ENCODE measurements at regions not wholly inside any gene's neighbourhood (a gene's known extent, or its start where the extent isn't known, plus 50 kb on each side); places are given as distances from the start of the nearest gene placed in this dataset.
"Not testable (repeated sequence)": the region's sequence is repeated elsewhere in the genome, so short reads cannot be mapped to it uniquely, and the experiment has no call there.

DNA sequence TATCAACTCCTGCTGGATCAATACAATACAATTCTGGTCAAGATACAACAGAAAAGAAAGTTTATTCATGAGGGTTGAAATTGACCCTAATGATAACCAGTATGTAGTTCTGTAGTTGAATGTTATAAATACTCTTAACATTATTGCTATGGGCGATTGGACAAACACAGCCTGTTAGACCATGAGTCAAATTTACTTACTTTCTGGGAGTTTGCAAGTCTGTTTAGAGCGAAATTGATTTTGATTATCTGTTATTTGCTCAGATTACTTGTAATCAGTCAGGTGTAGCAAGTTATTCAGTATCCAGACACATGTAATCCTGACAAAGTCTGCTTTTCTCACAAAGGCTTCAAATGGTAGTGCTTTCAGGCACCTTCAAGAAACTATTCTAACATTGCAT, 216.6 kb upstream of the B3GALT2 start:
- DNase-seq = no peak

- no peak for DNase-seq
Measured at GRCh38 chr1:193402037-193402436, 215.6 kb upstream of the B3GALT2 start.

GRCh38 chr1:193394336-193394735, 207.9 kb upstream of the B3GALT2 start:
- DNase-seq = no peak

DNA sequence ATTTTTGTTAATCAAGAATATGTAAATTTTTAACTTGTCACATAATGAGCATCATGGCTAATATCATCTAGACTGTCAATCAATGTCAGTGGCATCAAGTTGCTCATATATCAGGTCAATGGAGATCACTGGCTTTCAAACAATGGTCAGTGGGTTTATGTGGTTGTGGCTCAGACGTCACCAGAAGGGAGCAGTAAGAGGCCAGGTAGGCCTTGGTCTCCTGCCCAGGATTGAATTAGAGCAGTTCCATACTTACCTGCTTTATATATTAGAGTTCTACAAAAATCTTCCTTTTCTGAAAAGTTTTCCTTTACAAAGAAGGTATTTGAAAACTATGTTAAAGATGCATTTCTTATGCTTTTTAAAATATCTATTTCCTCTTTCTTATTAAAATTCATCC, 206.3 kb upstream of the B3GALT2 start:
- DNase-seq = no peak

DNA sequence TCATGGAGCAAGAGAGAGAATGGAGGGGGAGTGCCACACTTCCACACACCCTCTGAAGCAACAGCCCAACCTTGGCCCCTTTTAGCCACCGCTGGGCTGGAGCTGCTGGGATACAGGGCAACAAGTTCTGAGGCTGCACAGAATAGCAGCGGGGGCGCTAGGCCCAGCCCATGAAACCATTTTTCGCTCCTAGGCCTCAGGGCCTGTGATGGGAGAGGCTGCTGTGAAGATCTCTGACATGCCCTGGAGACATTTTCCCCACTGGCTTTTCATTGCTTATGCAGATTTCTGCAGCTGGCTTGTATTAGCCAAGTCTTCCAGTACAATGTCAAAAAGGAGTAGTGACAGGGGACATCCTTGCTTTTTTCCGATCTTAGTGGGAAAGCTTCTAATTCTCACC, 202.3 kb upstream of the B3GALT2 start:
- DNase-seq = no peak

DNA sequence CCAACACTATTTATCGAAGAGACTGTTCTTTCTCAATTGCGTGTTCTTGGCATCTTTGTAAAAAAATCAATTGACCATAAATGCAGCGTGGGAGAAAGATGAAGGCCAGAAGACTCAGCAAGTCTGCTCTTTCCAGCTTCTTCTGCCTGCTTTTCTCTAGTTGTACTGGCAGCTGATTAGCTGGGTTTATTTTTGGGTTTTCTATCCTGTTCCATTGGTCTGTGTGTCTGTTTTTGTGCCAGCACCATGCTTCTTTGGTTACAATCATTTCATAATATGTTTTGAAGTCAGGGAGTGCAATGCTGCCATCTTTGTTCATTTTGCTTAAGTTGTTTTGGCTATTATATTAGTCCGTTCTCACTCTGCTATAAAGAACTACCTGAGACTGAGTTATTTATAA, 201.8 kb upstream of the B3GALT2 start:
- no peak for DNase-seq

DNA sequence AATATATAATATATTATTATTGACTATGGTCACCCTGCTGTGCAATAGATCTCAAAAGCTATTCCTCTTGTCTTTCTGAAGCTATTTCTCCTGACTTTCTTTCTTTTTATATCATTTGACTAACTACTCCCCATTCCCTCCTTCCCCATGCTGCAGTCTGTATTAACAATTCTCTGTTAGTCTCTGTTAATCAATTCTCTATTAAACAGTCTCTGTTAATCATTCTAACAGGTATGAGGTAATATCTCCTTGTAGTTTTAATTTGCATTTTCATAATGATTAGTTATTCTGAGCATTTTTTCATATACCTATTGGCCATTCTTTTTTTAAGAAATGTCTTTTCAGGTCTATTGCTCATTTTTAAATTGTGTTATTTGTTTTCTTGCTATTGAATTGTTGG, 201.0 kb upstream of the B3GALT2 start:
- DNase-seq = no peak

DNA sequence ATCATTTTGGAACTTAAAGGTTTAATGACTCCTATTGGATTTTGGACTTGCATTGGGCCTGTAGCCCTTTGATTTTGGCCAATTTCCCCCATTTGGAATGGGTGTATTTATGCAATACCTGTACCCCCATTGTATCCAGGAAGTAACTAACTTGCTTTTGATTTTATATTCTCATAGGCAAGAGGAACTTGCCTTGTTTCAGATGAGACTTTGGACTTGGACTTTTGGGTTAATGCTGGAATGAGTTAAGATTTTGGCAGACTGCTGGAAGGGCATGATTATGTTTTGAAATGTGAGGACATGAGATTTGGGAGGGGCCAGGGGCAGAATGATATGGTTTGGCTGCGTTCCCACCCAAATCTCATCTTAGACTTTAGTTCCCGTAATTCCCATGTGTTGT, 192.0 kb upstream of the B3GALT2 start:
- not testable (repeated sequence) for DNase-seq

GRCh38 chr1:193377472-193377871, 191.1 kb upstream of the B3GALT2 start:
- DNase-seq = no peak

- no peak for DNase-seq
Measured at GRCh38 chr1:193372553-193372952, 186.1 kb upstream of the B3GALT2 start.

- no peak for DNase-seq
Measured at GRCh38 chr1:193368302-193368701, 181.9 kb upstream of the B3GALT2 start.

DNA sequence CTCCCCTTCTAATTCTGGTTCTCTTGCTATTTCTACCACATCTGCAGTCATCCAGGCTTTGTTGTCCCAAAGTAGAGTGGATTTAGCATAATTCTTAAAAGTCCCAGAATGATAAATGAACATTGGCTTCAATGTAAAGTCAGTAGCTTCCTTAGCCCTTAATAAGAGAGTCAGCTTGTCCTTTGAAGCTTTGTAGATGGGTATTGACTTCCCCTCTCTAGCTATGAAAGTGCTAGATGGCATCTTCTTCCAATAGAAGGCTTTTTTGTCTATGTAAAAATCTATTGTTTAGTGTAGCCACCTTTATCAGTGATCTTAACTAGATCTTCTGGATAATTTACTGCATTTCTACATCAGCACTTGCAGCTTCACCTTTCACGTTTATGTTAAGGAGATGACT, 181.4 kb upstream of the B3GALT2 start:
- DNase-seq = no peak

GRCh38 chr1:193366764-193367507, 180.5 kb upstream of the B3GALT2 start:
- DNase-seq = no peak

DNA sequence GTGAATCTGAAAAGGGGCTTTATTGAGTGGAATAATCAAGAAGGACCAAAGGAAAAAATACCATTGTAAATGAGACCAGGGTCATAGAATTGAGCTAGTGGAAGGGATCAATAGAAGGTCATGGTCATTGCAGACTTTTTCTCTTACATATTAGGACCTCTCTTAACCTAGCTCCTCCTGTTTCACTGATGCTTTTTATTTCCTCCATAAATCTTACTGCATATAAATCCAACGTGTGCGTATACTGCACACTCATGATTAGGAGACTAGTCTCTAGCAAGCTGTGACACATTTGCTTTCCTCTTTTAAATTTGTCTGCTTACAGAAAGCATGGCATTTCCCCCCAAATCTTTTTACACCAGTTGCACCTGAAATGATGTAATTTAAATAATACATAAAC, 179.6 kb upstream of the B3GALT2 start:
- DNase-seq = no peak

- no peak for DNase-seq
Measured at GRCh38 chr1:193359631-193360030, 173.2 kb upstream of the B3GALT2 start.

- DNase-seq = no peak
Measured at GRCh38 chr1:193358419-193358818, 172.0 kb upstream of the B3GALT2 start.

- no peak for DNase-seq
Measured at GRCh38 chr1:193356249-193356648, 169.8 kb upstream of the B3GALT2 start.

- no peak for DNase-seq
Measured at GRCh38 chr1:193355626-193356025, 169.2 kb upstream of the B3GALT2 start.

GRCh38 chr1:193355178-193355577, 168.8 kb upstream of the B3GALT2 start:
- DNase-seq = no peak

DNA sequence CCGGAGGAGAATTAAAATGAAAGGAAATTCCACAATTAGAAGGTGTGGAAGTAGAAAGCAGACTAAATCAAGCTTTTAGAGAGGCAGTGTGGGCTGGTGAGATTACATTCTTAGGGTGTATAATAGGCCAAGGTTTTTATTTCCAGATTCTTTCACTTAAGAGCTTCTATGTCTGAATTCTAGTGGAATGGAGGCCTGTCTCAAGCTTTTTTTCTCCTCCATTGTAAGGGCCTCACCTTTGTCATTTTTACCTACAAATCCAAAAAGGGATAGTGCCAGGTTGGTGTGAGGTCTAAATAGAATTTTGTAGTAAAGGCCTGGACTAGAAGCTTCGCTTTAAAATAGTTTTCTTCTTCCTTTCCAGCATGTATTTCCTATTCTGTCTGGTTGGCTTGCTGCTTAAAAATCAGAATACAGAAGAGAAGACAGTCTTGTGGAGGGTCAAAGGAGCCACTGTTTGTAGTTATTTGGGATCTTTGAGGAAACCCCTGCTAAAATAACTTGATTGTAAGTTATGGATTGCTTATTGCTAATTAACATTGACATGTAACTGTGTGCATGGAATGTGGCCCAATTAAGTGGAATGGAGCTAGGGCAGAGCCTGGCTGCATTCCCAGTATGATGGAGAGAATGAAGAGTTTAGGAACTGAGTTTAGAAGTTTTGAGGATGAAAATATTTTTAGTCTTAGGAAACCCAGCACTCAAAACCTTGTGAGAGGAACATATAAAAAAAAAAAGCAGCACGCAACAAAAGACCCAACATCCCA, 162.5 kb upstream of the B3GALT2 start:
- DNase-seq = no peak

GRCh38 chr1:193348091-193348768, 161.8 kb upstream of the B3GALT2 start:
- no peak for DNase-seq

- no peak for DNase-seq
Measured at GRCh38 chr1:193346085-193346484, 159.7 kb upstream of the B3GALT2 start.

- no peak for DNase-seq
Measured at GRCh38 chr1:193342811-193343210, 156.4 kb upstream of the B3GALT2 start.

GRCh38 chr1:193340331-193340730, 153.9 kb upstream of the B3GALT2 start:
- no peak for DNase-seq

All from activated naive CD4-positive, alpha-beta T cell treated with anti-CD3 and anti-CD28 coated beads, Interleukin-2, amount 50 U/mL, for 16 hours (primary cell).